GM21528 (cell line): ENCODE measurements at regions not wholly inside any gene's neighbourhood (a gene's known extent, or its start where the extent isn't known, plus 50 kb on each side); places are given as distances from the start of the nearest gene placed in this dataset.

Experiments
- ATAC-seq: cut with Tn5 transposase; IDR thresholded peaks from one replicate; pipeline ENCODE4 v1.9.1; 2021; ENCODE audit warnings: mild to moderate bottlenecking, moderate library complexity; ENCODE audit not compliant: unreplicated experiment, low FRiP score

- no peak for ATAC-seq
Observed at GRCh38 chr15:97194750-97195149, 765.8 kb upstream of the ARRDC4 start.

GRCh38 chr15:97196048-97197014 lies 764.2 kb upstream of the ARRDC4 start:
- no peak for ATAC-seq

GRCh38 chr15:97199393-97200051 lies 761.0 kb upstream of the ARRDC4 start:
- no peak for ATAC-seq

- ATAC-seq = no peak
Observed at GRCh38 chr15:97200161-97200560, 760.3 kb upstream of the ARRDC4 start.

- ATAC-seq = no peak
Observed at GRCh38 chr15:97210277-97210676, 750.2 kb upstream of the ARRDC4 start.

- ATAC-seq = no peak
Observed at GRCh38 chr15:97215629-97216028, 744.9 kb upstream of the ARRDC4 start.

GRCh38 chr15:97224191-97224641 lies 736.3 kb upstream of the ARRDC4 start:
- no peak for ATAC-seq

- no peak for ATAC-seq
Observed at GRCh38 chr15:97234851-97235610, 725.5 kb upstream of the ARRDC4 start.

- ATAC-seq = no peak
Observed at GRCh38 chr15:97235611-97235985, 724.9 kb upstream of the ARRDC4 start.

GRCh38 chr15:97236140-97236539 lies 724.4 kb upstream of the ARRDC4 start:
- ATAC-seq = no peak

- ATAC-seq = no peak
Observed at GRCh38 chr15:97237160-97237559, 723.3 kb upstream of the ARRDC4 start.

GRCh38 chr15:97248376-97248775 lies 712.1 kb upstream of the ARRDC4 start:
- ATAC-seq = no peak

GRCh38 chr15:97259943-97260342 lies 700.6 kb upstream of the ARRDC4 start:
- ATAC-seq = no peak

GRCh38 chr15:97301166-97301565 lies 659.3 kb upstream of the ARRDC4 start:
- no peak for ATAC-seq

- ATAC-seq = no peak
Observed at GRCh38 chr15:97316362-97316761, 644.1 kb upstream of the ARRDC4 start.

- no peak for ATAC-seq
Observed at GRCh38 chr15:97317163-97317562, 643.3 kb upstream of the ARRDC4 start.

- no peak for ATAC-seq
Observed at GRCh38 chr15:97319291-97319690, 641.2 kb upstream of the ARRDC4 start.

- ATAC-seq = no peak
Observed at GRCh38 chr15:97346221-97346620, 614.3 kb upstream of the ARRDC4 start.

- ATAC-seq = no peak
Observed at GRCh38 chr15:97350813-97351212, 609.7 kb upstream of the ARRDC4 start.

GRCh38 chr15:97383516-97383915 lies 577.0 kb upstream of the ARRDC4 start:
- ATAC-seq = no peak

- no peak for ATAC-seq
Observed at GRCh38 chr15:97386940-97387339, 573.6 kb upstream of the ARRDC4 start.
